Fibroblast of lung (primary cell): ENCODE measurements at regions not wholly inside any gene's neighbourhood (a gene's known extent, or its start where the extent isn't known, plus 50 kb on each side); places are given as distances from the start of the nearest gene placed in this dataset.

ENCODE experiments used
- CTCF ChIP-seq, 2 donors: IDR thresholded peaks in 1 of 2; conservative IDR thresholded peaks in 1 of 2; 1 replicate in 1 of 2; 2 replicates in 1 of 2; pipeline ENCODE4 v1.5.1; 2011 to 2012; ENCODE audit warnings: low read length in 2 of 2, control low read depth in 1 of 2, inconsistent platforms in 1 of 2, low read depth in 1 of 2, mild to moderate bottlenecking in 1 of 2
- EZH2 ChIP-seq: IDR thresholded peaks from 2 replicates; pipeline ENCODE4 v1.5.1; 2012; ENCODE audit warnings: low read length, control low read depth, mild to moderate bottlenecking; ENCODE audit errors: missing control alignments

- TF ChIP-seq CTCF (conservative IDR thresholded peaks at IDR 0.05 in 1 of 2, IDR thresholded peaks at IDR 0.05 in 1 of 2; ENCODE audit: low read depth in 1 of 2, low read length in 2 of 2) (no peak), EZH2 (no peak)
These were observed 673.8 kb downstream of the PTPRC start for GRCh38 chr1:199312626-199313025.
